H1 (cell line): ENCODE measurements at regions not wholly inside any gene's neighbourhood (a gene's known extent, or its start where the extent isn't known, plus 50 kb on each side); places are given as distances from the start of the nearest gene placed in this dataset.

Experiments
- CTCF ChIA-PET: fragments of 300-600 bp; sonication (Branson Sonifier 250); formaldehyde crosslinking; loops from one replicate; lab custom pipeline; 2021; ENCODE audit not compliant: partially characterized antibody; lab: Charles Lee
- POLR2A ChIA-PET: fragments of 300-600 bp; sonication (Branson Sonifier 250); formaldehyde crosslinking; loops from one replicate; lab custom pipeline; 2021; ENCODE audit warnings: inconsistent platforms; ENCODE audit not compliant: partially characterized antibody; lab: Charles Lee
- DNase-seq, 2 experiments: peaks; one replicate each; pipeline versions ENCODE4 v3.0.0 to v3.0.0-alpha.2; 2010 to 2022; ENCODE audit warnings: low spot score in 2 of 2, low read depth in 1 of 2, mixed read lengths in 1 of 2
- FAIRE-seq: peaks from 2 replicates; lab custom pipeline; 2011; peaks lifted over from hg19 to GRCh38; lab: Jason Lieb, UNC
- H2AFZ ChIP-seq: 2 replicates; pipeline ENCODE4 v1.8.1; 2012; ENCODE audit warnings: low read length, inconsistent platforms
- H2AK5ac ChIP-seq: 2 replicates; pipeline ENCODE4 v1.6.1; 2013; ENCODE audit warnings: low read depth, low read length
- H2BK120ac ChIP-seq: replicated peaks from 2 replicates; pipeline ENCODE3; 2013; ENCODE audit warnings: low read depth, low read length, inconsistent platforms
- H2BK12ac ChIP-seq: 2 replicates; pipeline ENCODE4 v1.6.1; 2013; ENCODE audit warnings: low read depth, low read length
- H2BK15ac ChIP-seq: 2 replicates; pipeline ENCODE4 v1.6.1; 2013; ENCODE audit warnings: low read length
- H2BK20ac ChIP-seq: 2 replicates; pipeline ENCODE4 v1.6.1; 2013; ENCODE audit warnings: low read length
- H2BK5ac ChIP-seq: 2 replicates; pipeline ENCODE4 v1.6.1; 2013; ENCODE audit warnings: low read depth, low read length
- H3K14ac ChIP-seq: 2 replicates; pipeline ENCODE4 v1.6.1; 2013; ENCODE audit warnings: inconsistent platforms; ENCODE audit not compliant: insufficient read length
- H3K18ac ChIP-seq: 2 replicates; pipeline ENCODE4 v1.6.1; 2013; ENCODE audit warnings: low read length; ENCODE audit errors: extremely low read depth
- H3K23ac ChIP-seq: 2 replicates; pipeline ENCODE4 v1.6.1; 2013; ENCODE audit warnings: inconsistent platforms; ENCODE audit not compliant: insufficient read length
- H3K23me2 ChIP-seq: 2 replicates; pipeline ENCODE4 v1.6.1; 2013; ENCODE audit warnings: low read depth, low read length
- H3K27ac ChIP-seq: 2 replicates; pipeline ENCODE4 v1.6.1; 2011; ENCODE audit warnings: low read depth, low read length, inconsistent platforms
- H3K27me3 ChIP-seq, 4 experiments: replicated peaks in 1 of 4; 1 replicate in 1 of 4; 2 replicates in 3 of 4; pipeline versions ENCODE4 v1.6.1 to v1.8.1; 2011 to 2013; ENCODE audit warnings: low read length in 3 of 4, mild to moderate bottlenecking in 3 of 4, inconsistent platforms in 2 of 4, mixed read lengths in 2 of 4, moderate library complexity in 1 of 4; ENCODE audit not compliant: control insufficient read depth in 3 of 4, insufficient read depth in 3 of 4; ENCODE audit errors: extremely low read depth in 1 of 4
- H3K36me3 ChIP-seq, 4 experiments: 2 replicates each; pipeline versions ENCODE4 v1.6.1 to v1.8.1; 2011 to 2013; ENCODE audit warnings: mild to moderate bottlenecking in 4 of 4, low read length in 3 of 4, moderate library complexity in 2 of 4, control low read depth in 1 of 4, inconsistent platforms in 1 of 4; ENCODE audit not compliant: insufficient read depth in 4 of 4, control insufficient read depth in 2 of 4
- H3K4ac ChIP-seq: replicated peaks from 2 replicates; pipeline ENCODE3; 2013; ENCODE audit warnings: low read length, low read depth, mixed read lengths, inconsistent platforms; ENCODE audit not compliant: insufficient read length
- H3K4me1 ChIP-seq, 4 experiments: replicated peaks in 1 of 4; 1 replicate in 1 of 4; 2 replicates in 3 of 4; pipeline versions ENCODE4 v1.6.1 to v1.8.1; 2011 to 2013; ENCODE audit warnings: low read length in 3 of 4, inconsistent platforms in 2 of 4, mixed read lengths in 1 of 4; ENCODE audit not compliant: insufficient read depth in 4 of 4, control insufficient read depth in 3 of 4
- H3K4me2 ChIP-seq, 2 experiments: 2 replicates each; pipeline versions ENCODE4 v1.6.1 to v1.8.1; 2011 to 2013; ENCODE audit warnings: low read depth in 2 of 2, low read length in 2 of 2, control low read depth in 1 of 2, inconsistent platforms in 1 of 2, mild to moderate bottlenecking in 1 of 2; ENCODE audit not compliant: insufficient read depth in 1 of 2
- H3K4me3 ChIP-seq, 4 experiments: fragments of 200-600, 300-600 bp in 1 of 4; sonication (generic), shearing (Covaris generic), sonication (Bioruptor Twin) in 1 of 4; 2 replicates each; pipeline versions ENCODE4 v1.5.1 to v1.8.1; 2011 to 2016; ENCODE audit warnings: low read length in 4 of 4, low read depth in 3 of 4, control low read depth in 2 of 4, inconsistent platforms in 2 of 4, mild to moderate bottlenecking in 2 of 4, mixed read lengths in 1 of 4, moderate library complexity in 1 of 4; ENCODE audit not compliant: insufficient read depth in 2 of 4; ENCODE audit errors: extremely low read depth in 1 of 4
- H3K56ac ChIP-seq: replicated peaks from 2 replicates; pipeline ENCODE3; 2013; ENCODE audit warnings: low read depth, mild to moderate bottlenecking, mixed read lengths, low read length, inconsistent platforms; ENCODE audit not compliant: insufficient read length
- H3K79me1 ChIP-seq: 2 replicates; pipeline ENCODE4 v1.6.1; 2013; ENCODE audit warnings: low read depth, low read length, control low read depth
- H3K79me2 ChIP-seq, 2 experiments: 2 replicates each; pipeline versions ENCODE4 v1.6.1 to v1.8.1; 2012 to 2013; ENCODE audit warnings: low read length in 2 of 2, mild to moderate bottlenecking in 2 of 2, inconsistent platforms in 1 of 2; ENCODE audit not compliant: insufficient read depth in 2 of 2, control insufficient read depth in 1 of 2
- H3K9ac ChIP-seq, 4 experiments: replicated peaks in 1 of 4; 1 replicate in 1 of 4; 2 replicates in 3 of 4; pipeline versions ENCODE4 v1.6.1 to v1.8.1; 2011 to 2013; ENCODE audit warnings: low read depth in 3 of 4, low read length in 3 of 4, control low read depth in 2 of 4, mild to moderate bottlenecking in 2 of 4, moderate library complexity in 2 of 4, inconsistent platforms in 1 of 4; ENCODE audit errors: extremely low read depth in 1 of 4
- H3K9me3 ChIP-seq, 2 experiments: 2 replicates each; pipeline versions ENCODE4 v1.6.1 to v1.8.1; 2012 to 2013; ENCODE audit warnings: mild to moderate bottlenecking in 2 of 2, moderate library complexity in 2 of 2, control low read depth in 1 of 2, inconsistent platforms in 1 of 2, low read depth in 1 of 2, low read length in 1 of 2, mixed read lengths in 1 of 2; ENCODE audit not compliant: insufficient read depth in 2 of 2
- H4K20me1 ChIP-seq, 2 experiments: replicated peaks in 1 of 2; 2 replicates each; pipeline versions ENCODE3 to v1.8.1; 2011 to 2013; ENCODE audit warnings: inconsistent platforms in 2 of 2, low read length in 2 of 2, mild to moderate bottlenecking in 1 of 2; ENCODE audit not compliant: insufficient read depth in 2 of 2, control insufficient read depth in 1 of 2
- H4K5ac ChIP-seq: 2 replicates; pipeline ENCODE4 v1.6.1; 2013; ENCODE audit warnings: low read length, low read depth, mixed read lengths, inconsistent platforms; ENCODE audit not compliant: insufficient read length
- H4K8ac ChIP-seq: 2 replicates; pipeline ENCODE4 v1.8.0; 2013; ENCODE audit warnings: mild to moderate bottlenecking, moderate library complexity, low read length, inconsistent platforms; ENCODE audit not compliant: insufficient read depth; ENCODE audit errors: extremely low read depth
- H4K91ac ChIP-seq: replicated peaks from 2 replicates; pipeline ENCODE3; 2013; ENCODE audit warnings: low read length, mixed read lengths, inconsistent platforms; ENCODE audit not compliant: insufficient read length
- BCL11A ChIP-seq, 2 experiments: IDR thresholded peaks; one replicate each; pipeline ENCODE4 v1.6.1; 2011; ENCODE audit warnings: low read depth in 2 of 2, low read length in 2 of 2, mild to moderate bottlenecking in 2 of 2
- BRCA1 ChIP-seq: IDR thresholded peaks from 2 replicates; pipeline ENCODE4 v1.6.1; 2012; ENCODE audit warnings: low read depth, low read length, improper control_type of control experiment
- CBX5 ChIP-seq: fragments of 300-800, 300-1000 bp; sonication (generic); IDR thresholded peaks from 2 replicates; pipeline ENCODE4 v1.7.1; 2016; ENCODE audit warnings: antibody characterized with exemption, low read length, low read depth
- CHD1 ChIP-seq: IDR thresholded peaks from 2 replicates; pipeline ENCODE4 v1.6.1; 2012; ENCODE audit warnings: low read depth, low read length, improper control_type of control experiment
- JUND ChIP-seq: IDR thresholded peaks from 2 replicates; pipeline ENCODE4 v1.6.1; 2011; ENCODE audit warnings: mild to moderate bottlenecking, improper control_type of control experiment, low read length
- KDM4A ChIP-seq: IDR thresholded peaks from one replicate; pipeline ENCODE4 v1.7.1; 2012; ENCODE audit warnings: low read depth, mild to moderate bottlenecking, moderate library complexity, low read length, inconsistent platforms; ENCODE audit not compliant: severe bottlenecking
- NRF1 ChIP-seq: IDR thresholded peaks from 2 replicates; pipeline ENCODE4 v1.6.1; 2011; ENCODE audit warnings: mild to moderate bottlenecking, low read depth, low read length, improper control_type of control experiment
- SP4 ChIP-seq: IDR thresholded peaks from 2 replicates; pipeline ENCODE4 v1.6.1; 2012; ENCODE audit warnings: low read length, inconsistent platforms
- TEAD4 ChIP-seq: IDR thresholded peaks from 2 replicates; pipeline ENCODE4 v1.6.1; 2012; ENCODE audit warnings: low read depth, low read length, inconsistent platforms, mixed read lengths
- WGBS, 2 experiments: shearing (Covaris generic) in 1 of 2; methylation state at CpG; one replicate each; pipeline versions ENCODE4 v1.1.6 to v1.1.7; 2013 to 2015; ENCODE audit warnings: low lambda C conversion rate in 2 of 2, mixed read lengths in 2 of 2, inconsistent platforms in 1 of 2, low coverage in 1 of 2, missing lambda C conversion rate in 1 of 2; ENCODE audit not compliant: insufficient replicate concordance in 2 of 2, insufficient coverage in 1 of 2, insufficient read length in 1 of 2; ENCODE audit errors: extremely low coverage in 1 of 2, missing lambda C conversion rate in 1 of 2; 5-methylcytosine and 5-hydroxymethylcytosine counted together

DNA sequence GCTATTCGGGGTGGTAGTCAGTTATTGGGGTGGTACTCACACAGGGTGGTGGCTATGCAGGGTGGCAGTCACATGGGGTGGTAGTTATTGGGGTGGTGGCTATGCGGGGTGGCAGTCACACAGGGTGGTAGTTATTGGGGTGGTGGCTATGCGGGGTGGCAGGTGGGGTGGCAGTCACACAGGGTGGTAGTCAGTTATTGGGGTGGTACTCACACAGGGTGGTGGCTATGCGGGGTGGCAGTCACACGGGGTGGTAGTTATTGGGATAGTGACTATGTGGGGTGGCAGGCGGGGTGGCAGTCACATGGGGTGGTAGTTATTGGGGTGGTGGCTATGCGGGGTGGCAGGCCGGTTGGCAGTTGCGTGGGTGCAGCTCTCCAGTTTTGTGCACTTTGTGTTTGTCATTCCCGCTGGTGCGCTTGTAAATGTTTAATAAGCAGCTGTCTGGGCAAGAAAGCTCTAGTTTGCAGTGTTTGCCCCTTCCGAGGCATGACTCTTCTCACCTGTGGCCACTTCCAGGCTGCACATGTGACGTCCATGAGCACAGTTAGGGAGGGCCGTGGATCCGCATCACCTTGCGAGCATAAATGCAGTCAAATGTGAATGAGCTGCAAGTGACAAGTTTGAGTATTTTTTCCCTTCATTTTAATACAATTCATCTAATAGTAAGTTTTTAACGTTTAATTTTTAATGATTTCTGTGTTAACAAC is 219.0 kb upstream of the CST7 start:
- 90% methylated on average over 17 of the region's 17 CpGs; no CpG with 5 or more reads in 1 of the 2 experiments for WGBS, 2 experiments
- Histone ChIP-seq H2BK15ac (no peak overlapping the region), H4K91ac (no peak overlapping the region), H3K79me1 (no peaks in the 10 kb centered on the region), H2AFZ (no peak overlapping the region), H3K23me2 (peaks cover 10% of the 10 kb centered on the region; the same call in 1 of the 2 replicates), H4K20me1 (no peaks in the 10 kb centered on the region), H3K18ac (no peak overlapping the region), H2BK20ac (no peak overlapping the region), H3K4me1 (peaks cover 0 to 2% (median under 1%) of the 10 kb centered on the region in 4 experiments; a peak in 2 of 7 replicates), H3K79me2 (no peaks in the 10 kb centered on the region), H4K5ac (no peak overlapping the region), H3K9ac (no peak overlapping the region), H3K9me3 (peaks cover 0 to 3% of the 10 kb centered on the region in 2 experiments; a peak in 1 of 4 replicates), H3K4me2 (no peak overlapping the region), H4K8ac (no peak overlapping the region), H2BK120ac (no peak overlapping the region), H3K23ac (no peak overlapping the region), H3K4me3 (no peak overlapping the region), H3K4ac (no peak overlapping the region), H2BK12ac (no peak overlapping the region), H3K56ac (no peak overlapping the region), H3K27me3 (no peaks in the 10 kb centered on the region), H3K36me3 (no peaks in the 10 kb centered on the region), H3K14ac (no peak overlapping the region), H2AK5ac (no peak overlapping the region), H3K27ac (no peak overlapping the region), H2BK5ac (no peak overlapping the region)
- DNase-seq = peak in 1 of 2 experiments; percentile 27
- no peak for FAIRE-seq
- ChIA-PET CTCF (no interaction called here), POLR2A (interaction anchor here (0.6 kb wide), 1 partner anchor 103 kb away, joined by 4 read pairs; no protein-coding TSS in a partner anchor)
- TF ChIP-seq KDM4A (no peak), TEAD4 (no peak), BCL11A (IDR thresholded peaks at IDR 0.05; ENCODE audit: low read depth in 2 of 2, low read length in 2 of 2) (no peak), BRCA1 (no peak), CBX5 (no peak), SP4 (no peak), NRF1 (no peak), CHD1 (no peak), JUND (no peak)
